ENCODE measurements at regions not wholly inside any gene's neighbourhood (a gene's known extent, or its start where the extent isn't known, plus 50 kb on each side); places are given as distances from the start of the nearest gene placed in this dataset.

DNA sequence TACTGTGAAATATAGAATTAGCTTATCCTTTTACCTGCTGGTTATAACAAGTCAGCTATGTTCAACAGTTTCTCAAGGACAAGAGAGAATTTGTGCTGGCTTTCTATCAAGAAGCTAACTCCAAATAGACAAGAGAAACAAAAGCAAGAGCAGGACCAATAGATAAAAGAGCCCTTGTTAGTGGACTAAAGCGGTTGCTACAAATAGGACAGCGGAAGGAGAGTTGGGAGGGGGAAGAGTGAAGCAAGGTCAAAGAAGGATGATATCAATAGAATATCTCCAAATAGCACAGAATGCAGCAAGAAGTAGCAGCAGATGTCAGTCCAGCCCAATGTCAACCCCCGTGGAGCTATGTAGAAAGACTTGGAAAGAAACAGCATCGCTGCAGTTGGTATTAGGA lies 53.0 kb upstream of the AKT3 start:
- intact Hi-C loops (cut with DNase I; ENCODE audit: low total_unique reads) = no loop called here
- H3K27me3 ChIP-seq = no peaks in the 10 kb centered on the region
- TF ChIP-seq, protein P1, sequence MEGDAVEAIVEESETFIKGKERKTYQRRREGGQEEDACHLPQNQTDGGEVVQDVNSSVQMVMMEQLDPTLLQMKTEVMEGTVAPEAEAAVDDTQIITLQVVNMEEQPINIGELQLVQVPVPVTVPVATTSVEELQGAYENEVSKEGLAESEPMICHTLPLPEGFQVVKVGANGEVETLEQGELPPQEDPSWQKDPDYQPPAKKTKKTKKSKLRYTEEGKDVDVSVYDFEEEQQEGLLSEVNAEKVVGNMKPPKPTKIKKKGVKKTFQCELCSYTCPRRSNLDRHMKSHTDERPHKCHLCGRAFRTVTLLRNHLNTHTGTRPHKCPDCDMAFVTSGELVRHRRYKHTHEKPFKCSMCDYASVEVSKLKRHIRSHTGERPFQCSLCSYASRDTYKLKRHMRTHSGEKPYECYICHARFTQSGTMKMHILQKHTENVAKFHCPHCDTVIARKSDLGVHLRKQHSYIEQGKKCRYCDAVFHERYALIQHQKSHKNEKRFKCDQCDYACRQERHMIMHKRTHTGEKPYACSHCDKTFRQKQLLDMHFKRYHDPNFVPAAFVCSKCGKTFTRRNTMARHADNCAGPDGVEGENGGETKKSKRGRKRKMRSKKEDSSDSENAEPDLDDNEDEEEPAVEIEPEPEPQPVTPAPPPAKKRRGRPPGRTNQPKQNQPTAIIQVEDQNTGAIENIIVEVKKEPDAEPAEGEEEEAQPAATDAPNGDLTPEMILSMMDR (IDR thresholded peaks at IDR 0.05) = no peak
- TF ChIP-seq POLR2A (IDR thresholded peaks at IDR 0.05) = no peak
- no peak overlapping the region for H3K4me3 ChIP-seq
- no peaks in the 10 kb centered on the region for H3K9me3 ChIP-seq
- DNase-seq = no peak
- no peaks in the 10 kb centered on the region for H3K36me3 ChIP-seq
- no peaks in the 10 kb centered on the region for H3K4me1 ChIP-seq
- no peak overlapping the region for H3K27ac ChIP-seq

DNA sequence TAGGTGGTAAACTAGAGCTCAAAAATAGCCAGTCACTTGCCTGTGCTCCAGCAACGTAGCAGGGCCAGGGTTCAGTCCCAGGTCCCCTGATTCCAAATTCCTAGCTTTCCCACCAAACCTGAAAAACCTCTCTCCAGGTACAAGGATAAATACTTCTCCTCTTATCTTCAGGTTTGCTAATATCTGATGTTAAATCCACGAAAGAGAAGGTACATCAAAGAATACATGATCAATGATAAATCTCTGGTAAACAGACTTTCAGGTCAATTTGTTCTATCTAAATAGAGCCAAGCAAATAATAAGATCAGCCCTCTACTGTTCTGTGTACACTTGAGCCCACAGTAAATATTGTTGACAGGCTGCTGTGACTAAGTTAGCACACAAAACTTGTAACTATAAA lies 52.1 kb upstream of the AKT3 start:
- Histone ChIP-seq H3K27ac (no peak overlapping the region), H3K9me3 (no peaks in the 10 kb centered on the region), H3K27me3 (no peaks in the 10 kb centered on the region), H3K4me3 (no peak overlapping the region), H3K4me1 (no peaks in the 10 kb centered on the region), H3K36me3 (no peaks in the 10 kb centered on the region)
- no peak for DNase-seq
- intact Hi-C loops (cut with DNase I; ENCODE audit: low total_unique reads) = no loop called here
- TF ChIP-seq POLR2A (IDR thresholded peaks at IDR 0.05) = no peak
- TF ChIP-seq, protein P1 (IDR thresholded peaks at IDR 0.05) = no peak
